C4-2B (cell line): ENCODE measurements at regions not wholly inside any gene's neighbourhood (a gene's known extent, or its start where the extent isn't known, plus 50 kb on each side); places are given as distances from the start of the nearest gene placed in this dataset.
"Not testable (repeated sequence)": the region's sequence is repeated elsewhere in the genome, so short reads cannot be mapped to it uniquely, and the experiment has no call there.

Experiments used
- CTCF ChIP-seq: fragments of 450-650 bp; conservative IDR thresholded peaks from 2 replicates; pipeline ENCODE4 v1.5.1; 2017; ENCODE audit warnings: mild to moderate bottlenecking
- ZFX ChIP-seq: fragments of 450-650 bp; IDR thresholded peaks from 2 replicates; pipeline ENCODE4 v1.6.1; 2017

DNA sequence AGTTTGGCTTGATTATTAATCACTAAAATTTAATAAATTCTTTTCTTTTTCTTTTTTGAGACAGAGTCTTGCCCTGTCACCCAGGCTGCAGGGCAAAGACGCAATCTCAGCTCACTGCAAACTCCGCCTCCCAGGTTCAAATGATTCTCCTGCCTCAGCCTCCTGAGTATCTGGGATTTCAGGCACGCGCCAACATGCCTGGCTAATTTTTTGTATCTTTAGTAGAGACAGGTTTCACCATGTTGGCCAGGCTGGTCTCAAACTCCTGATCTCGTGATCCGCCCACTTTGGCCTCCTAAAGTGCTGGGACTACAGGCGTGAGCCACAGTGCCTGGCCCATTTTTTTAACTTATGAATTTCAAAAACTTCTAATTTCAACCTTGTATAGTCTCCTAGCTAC, 215.6 kb upstream of the RBBP8 start:
- not testable (repeated sequence) for TF ChIP-seq CTCF, ZFX
